ENCODE measurements at regions not wholly inside any gene's neighbourhood (a gene's known extent, or its start where the extent isn't known, plus 50 kb on each side); places are given as distances from the start of the nearest gene placed in this dataset.

- no peak overlapping the region for H3K9ac ChIP-seq (ENCODE audit: insufficient read depth, low read depth, low read length)
- intact Hi-C loops (cut with micrococcal nuclease; ENCODE audit: unreplicated experiment) (no loop called here), in situ Hi-C loops (cut with HindIII; ENCODE audit: extremely low pct_ligation_motif_present, low pct_unique_long_range_greater_than_20kb) (no loop called here)
- no peak for DNase-seq (ENCODE audit: low spot score)
- no peak overlapping the region for H3K4me3 ChIP-seq (replicated peaks in 1 of 3; ENCODE audit: insufficient read depth in 1 of 3, low read depth in 2 of 3, low read length in 3 of 3)
- H3K27ac ChIP-seq (ENCODE audit: extremely low read length, insufficient read depth, low read length), result no peak overlapping the region
- WGBS (ENCODE audit: low lambda C conversion rate), result 0% methylated on average over 1 of the region's 1 CpG
- peaks cover 72% of the 10 kb centered on the region for H3K9me3 ChIP-seq (ENCODE audit: low read length)
- no peaks in the 10 kb centered on the region for H3K4me1 ChIP-seq (ENCODE audit: insufficient read depth, low read length)
- H3K36me3 ChIP-seq (replicated peaks in 1 of 2; ENCODE audit: control insufficient read depth in 1 of 2, insufficient read depth in 2 of 2, low read length in 2 of 2), result no peaks in the 10 kb centered on the region
- ChIA-PET CTCF (ENCODE audit: low intra/inter-chr PET ratio, low total read pairs) (no interaction called here), POLR2A (no interaction called here)
- no peak overlapping the region for H2AFZ ChIP-seq (ENCODE audit: low read length)
- H3K4me2 ChIP-seq (ENCODE audit: low read depth, low read length), result no peak overlapping the region
- no peak for ATAC-seq
- no peaks in the 10 kb centered on the region for H3K27me3 ChIP-seq (ENCODE audit: control insufficient read depth in 1 of 2, insufficient read depth in 2 of 2, low read length in 2 of 2)
- no peaks in the 10 kb centered on the region for H3K79me2 ChIP-seq (ENCODE audit: insufficient read depth, low read length)
- H4K20me1 ChIP-seq (ENCODE audit: insufficient read depth, low read length), result no peaks in the 10 kb centered on the region
- BruUV-seq (replicated peaks), result no TSS peak
- FAIRE-seq, result no peak
- no peak for TF ChIP-seq ZNF564 (CRISPR knock-in tag; IDR thresholded peaks at IDR 0.05)
- TF ChIP-seq MAFK (conservative IDR thresholded peaks at IDR 0.05 in 1 of 2, IDR thresholded peaks at IDR 0.05 in 1 of 2; ENCODE audit: low read length in 2 of 2), result 0 out of 4 replicates have a peak, but pooled peaks have one; percentile 13
Measured at GRCh38 chr5:22926574-22926973, 73.4 kb upstream of the CDH12 start.

DNA sequence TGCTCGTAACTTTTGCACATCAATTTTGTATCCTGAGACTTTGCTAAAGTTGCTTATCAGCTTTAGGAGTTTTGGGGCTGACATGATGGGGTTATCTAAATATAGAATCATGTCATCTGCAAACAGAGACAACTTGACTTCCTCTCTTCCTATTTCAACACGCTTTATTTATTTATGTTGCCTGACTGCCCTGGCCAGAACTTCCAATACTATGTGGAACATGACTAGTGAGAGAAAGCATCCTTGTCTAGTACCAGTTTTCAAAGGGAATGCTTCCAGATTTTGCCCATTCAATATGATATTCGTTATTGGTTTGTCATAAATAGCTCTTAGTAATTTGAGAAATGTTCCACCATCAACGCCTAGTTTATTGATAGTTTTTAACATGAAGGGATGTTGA, 65.4 kb upstream of the CDH12 start:
- no peak overlapping the region for H3K27ac ChIP-seq (ENCODE audit: extremely low read length, insufficient read depth, low read length)
- no peak overlapping the region for H3K4me3 ChIP-seq (replicated peaks in 1 of 3; ENCODE audit: insufficient read depth in 1 of 3, low read depth in 2 of 3, low read length in 3 of 3)
- ATAC-seq, result no peak
- H3K27me3 ChIP-seq (ENCODE audit: control insufficient read depth in 1 of 2, insufficient read depth in 2 of 2, low read length in 2 of 2), result no peaks in the 10 kb centered on the region
- no peaks in the 10 kb centered on the region for H3K4me1 ChIP-seq (ENCODE audit: insufficient read depth, low read length)
- POLR2A ChIA-PET, result no interaction called here
- WGBS (ENCODE audit: low lambda C conversion rate), result under 1% methylated on average over 4 of the region's 4 CpGs
- intact Hi-C loops (cut with micrococcal nuclease; ENCODE audit: unreplicated experiment) (no loop called here), in situ Hi-C loops (cut with HindIII; ENCODE audit: extremely low pct_ligation_motif_present, low pct_unique_long_range_greater_than_20kb) (no loop called here)
- no peaks in the 10 kb centered on the region for H3K36me3 ChIP-seq (replicated peaks in 1 of 2; ENCODE audit: control insufficient read depth in 1 of 2, insufficient read depth in 2 of 2, low read length in 2 of 2)
- TF ChIP-seq AGO1 (IDR thresholded peaks at IDR 0.05; ENCODE audit: low read depth, low read length, poor library complexity, severe bottlenecking), result no peak
- TF ChIP-seq ZMYM3 (CRISPR knock-in tag; IDR thresholded peaks at IDR 0.05), result no peak
- no peak for TF ChIP-seq ZNF749 (CRISPR knock-in tag; IDR thresholded peaks at IDR 0.05; ENCODE audit: borderline replicate concordance)
- TF ChIP-seq ZC3H13 (CRISPR knock-in tag; IDR thresholded peaks at IDR 0.05), result no peak
- TF ChIP-seq YY1 (IDR thresholded peaks at IDR 0.05; ENCODE audit: insufficient read depth, insufficient replicate concordance, low read depth, low read length), result no peak
- no peak for TF ChIP-seq ZFP41 (CRISPR knock-in tag; IDR thresholded peaks at IDR 0.05; ENCODE audit: borderline replicate concordance)
- no peak for TF ChIP-seq NFKBIZ (CRISPR knock-in tag; IDR thresholded peaks at IDR 0.05)
- no peak for TF ChIP-seq ZFP36 (IDR thresholded peaks at IDR 0.05; ENCODE audit: borderline replicate concordance, low read depth, low read length, partially characterized antibody)
- TF ChIP-seq CENPX (CRISPR knock-in tag; IDR thresholded peaks at IDR 0.05), result no peak
- no peak for TF ChIP-seq ZFP82 (CRISPR knock-in tag; IDR thresholded peaks at IDR 0.05; ENCODE audit: borderline replicate concordance)
- no peak for TF ChIP-seq PAF1 (CRISPR knock-in tag; IDR thresholded peaks at IDR 0.05)
- no peak for TF ChIP-seq SYNCRIP (IDR thresholded peaks at IDR 0.05; ENCODE audit: insufficient read depth, low read depth, low read length)
- TF ChIP-seq SRSF1 (optimal IDR thresholded peaks at IDR 0.05; ENCODE audit: low read depth, low read length), result no peak
- TF ChIP-seq, protein P1, sequence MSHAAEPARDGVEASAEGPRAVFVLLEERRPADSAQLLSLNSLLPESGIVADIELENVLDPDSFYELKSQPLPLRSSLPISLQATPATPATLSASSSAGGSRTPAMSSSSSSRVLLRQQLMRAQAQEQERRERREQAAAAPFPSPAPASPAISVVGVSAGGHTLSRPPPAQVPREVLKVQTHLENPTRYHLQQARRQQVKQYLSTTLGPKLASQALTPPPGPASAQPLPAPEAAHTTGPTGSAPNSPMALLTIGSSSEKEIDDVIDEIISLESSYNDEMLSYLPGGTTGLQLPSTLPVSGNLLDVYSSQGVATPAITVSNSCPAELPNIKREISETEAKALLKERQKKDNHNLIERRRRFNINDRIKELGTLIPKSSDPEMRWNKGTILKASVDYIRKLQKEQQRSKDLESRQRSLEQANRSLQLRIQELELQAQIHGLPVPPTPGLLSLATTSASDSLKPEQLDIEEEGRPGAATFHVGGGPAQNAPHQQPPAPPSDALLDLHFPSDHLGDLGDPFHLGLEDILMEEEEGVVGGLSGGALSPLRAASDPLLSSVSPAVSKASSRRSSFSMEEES (CRISPR knock-in tag; IDR thresholded peaks at IDR 0.05), result no peak
- no TSS peak for BruUV-seq (replicated peaks)
- no peaks in the 10 kb centered on the region for H3K79me2 ChIP-seq (ENCODE audit: insufficient read depth, low read length)
- H3K9ac ChIP-seq (ENCODE audit: insufficient read depth, low read depth, low read length), result no peak overlapping the region
- no peak for DNase-seq (ENCODE audit: low spot score)
- H2AFZ ChIP-seq (ENCODE audit: low read length), result no peak overlapping the region
- no peak for FAIRE-seq
- no peaks in the 10 kb centered on the region for H4K20me1 ChIP-seq (ENCODE audit: insufficient read depth, low read length)
- CTCF ChIA-PET (ENCODE audit: low intra/inter-chr PET ratio, low total read pairs), result no interaction called here
- H3K4me2 ChIP-seq (ENCODE audit: low read depth, low read length), result no peak overlapping the region
- H3K9me3 ChIP-seq (ENCODE audit: low read length), result peaks cover 32% of the 10 kb centered on the region

Data from HepG2 (cell line).